ENCODE measurements at regions not wholly inside any gene's neighbourhood (a gene's known extent, or its start where the extent isn't known, plus 50 kb on each side); places are given as distances from the start of the nearest gene placed in this dataset.

DNA sequence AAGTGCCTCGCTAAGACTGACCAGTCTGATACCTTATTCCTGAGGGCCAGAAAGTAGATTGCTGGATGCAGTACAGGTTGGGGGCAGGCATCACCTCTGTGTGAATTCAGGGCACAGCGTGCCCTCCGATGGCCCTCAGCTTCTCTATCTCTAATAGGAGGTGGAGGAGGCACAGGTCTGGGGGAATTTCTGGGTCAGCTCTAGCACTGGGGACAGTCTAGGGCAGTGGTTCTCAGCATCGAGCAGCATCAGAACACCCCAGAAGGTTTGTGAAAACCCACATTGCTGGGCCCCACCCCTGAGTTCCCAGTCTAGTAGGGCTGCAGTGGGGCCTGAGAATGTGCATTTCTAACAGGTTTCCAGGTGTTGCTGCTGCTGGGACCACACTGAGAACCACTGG, 166.7 kb downstream of the CDC5L start:
- TF ChIP-seq POLR2AphosphoS5 (IDR thresholded peaks at IDR 0.05) = no peak
- TF ChIP-seq POLR2A (IDR thresholded peaks at IDR 0.05) = no peak

Measured in suprapubic skin (tissue), 4 donors.